WI38 (cell line): ENCODE measurements at regions not wholly inside any gene's neighbourhood (a gene's known extent, or its start where the extent isn't known, plus 50 kb on each side); places are given as distances from the start of the nearest gene placed in this dataset.
"Not testable (repeated sequence)": the region's sequence is repeated elsewhere in the genome, so short reads cannot be mapped to it uniquely, and the experiment has no call there.

Experiments
- H3K4me3 ChIP-seq: 2 replicates; pipeline ENCODE4 v1.5.1; 2011; ENCODE audit warnings: low read depth, mild to moderate bottlenecking, control low read depth, low read length
- CTCF ChIP-seq: IDR thresholded peaks from 2 replicates; pipeline ENCODE4 v1.5.1; 2012; ENCODE audit warnings: low read depth, mild to moderate bottlenecking, control low read depth, low read length

- H3K4me3 ChIP-seq: no peak overlapping the region
- no peak for TF ChIP-seq CTCF
These were observed 1040.3 kb downstream of the TSN start for GRCh38 chr2:122795763-122796162.

- no peak for TF ChIP-seq CTCF
- H3K4me3 ChIP-seq: no peak overlapping the region
These were observed 1043.9 kb downstream of the TSN start for GRCh38 chr2:122799391-122799790.

- no peak for TF ChIP-seq CTCF
- H3K4me3 ChIP-seq: no peak overlapping the region
These were observed 1045.3 kb downstream of the TSN start for GRCh38 chr2:122800781-122801180.

- TF ChIP-seq CTCF: no peak
- no peak overlapping the region for H3K4me3 ChIP-seq
These were observed 1049.0 kb downstream of the TSN start for GRCh38 chr2:122804494-122804893.

- no peak for TF ChIP-seq CTCF
- no peak overlapping the region for H3K4me3 ChIP-seq
These were observed 1049.9 kb downstream of the TSN start for GRCh38 chr2:122805346-122805745.

GRCh38 chr2:122808286-122808969 is 1053.0 kb downstream of the TSN start:
- H3K4me3 ChIP-seq: no peak overlapping the region
- no peak for TF ChIP-seq CTCF

GRCh38 chr2:122812214-122812613 is 1056.8 kb downstream of the TSN start:
- H3K4me3 ChIP-seq: not testable (repeated sequence)

- H3K4me3 ChIP-seq: no peak overlapping the region
- no peak for TF ChIP-seq CTCF
These were observed 1059.7 kb downstream of the TSN start for GRCh38 chr2:122815120-122815519.
